Calu3 (cell line): ENCODE measurements at regions not wholly inside any gene's neighbourhood (a gene's known extent, or its start where the extent isn't known, plus 50 kb on each side); places are given as distances from the start of the nearest gene placed in this dataset.

ENCODE experiments used
- BruUV-seq: library from RNA; stranded (reverse); fragments of 400-500 nt; replicated peaks from 2 replicates; lab custom pipeline; 2021; lab: Mats Ljungman, UMichigan
- CTCF ChIA-PET: fragments of 300-600 bp; sonication (Branson Sonifier 250); formaldehyde crosslinking; loops from one replicate; lab custom pipeline; 2022; ENCODE audit warnings: antibody characterized with exemption; lab: Charles Lee
- DNase-seq: peaks from one replicate; pipeline ENCODE4 v3.0.0; 2022
- H3K27ac Mint-ChIP-seq: one replicate; pipeline ENCODE4 v1.8.0; 2022; ENCODE audit warnings: mixed read lengths; ENCODE audit not compliant: unreplicated experiment
- H3K27me3 Mint-ChIP-seq: one replicate; pipeline ENCODE4 v1.8.0; 2022; ENCODE audit warnings: mixed read lengths; ENCODE audit not compliant: unreplicated experiment
- H3K36me3 Mint-ChIP-seq: one replicate; pipeline ENCODE4 v1.8.0; 2022; ENCODE audit warnings: mild to moderate bottlenecking, moderate library complexity, mixed read lengths; ENCODE audit not compliant: insufficient read depth, unreplicated experiment
- H3K4me1 Mint-ChIP-seq: one replicate; pipeline ENCODE4 v1.8.0; 2022; ENCODE audit warnings: mild to moderate bottlenecking, low read depth, mixed read lengths; ENCODE audit not compliant: unreplicated experiment
- H3K4me3 Mint-ChIP-seq: one replicate; pipeline ENCODE4 v1.8.0; 2022; ENCODE audit warnings: mild to moderate bottlenecking, low read depth, moderate library complexity, mixed read lengths; ENCODE audit not compliant: unreplicated experiment
- H3K9me3 Mint-ChIP-seq: one replicate; pipeline ENCODE4 v1.8.0; 2022; ENCODE audit warnings: low read depth, mixed read lengths; ENCODE audit not compliant: unreplicated experiment
- intact Hi-C: fragments of 100-400 bp; cut with micrococcal nuclease; formaldehyde crosslinking; loops from one replicate; pipeline ENCODE4 v1.10.0; 2022; ENCODE audit not compliant: unreplicated experiment
- TF ChIP-seq, protein P1 (sequence below): fragments of 200-600 bp; IDR thresholded peaks from one replicate; pipeline ENCODE4 v1.8.0; 2022; ENCODE audit warnings: antibody characterized with exemption; ENCODE audit not compliant: unreplicated experiment

DNA sequence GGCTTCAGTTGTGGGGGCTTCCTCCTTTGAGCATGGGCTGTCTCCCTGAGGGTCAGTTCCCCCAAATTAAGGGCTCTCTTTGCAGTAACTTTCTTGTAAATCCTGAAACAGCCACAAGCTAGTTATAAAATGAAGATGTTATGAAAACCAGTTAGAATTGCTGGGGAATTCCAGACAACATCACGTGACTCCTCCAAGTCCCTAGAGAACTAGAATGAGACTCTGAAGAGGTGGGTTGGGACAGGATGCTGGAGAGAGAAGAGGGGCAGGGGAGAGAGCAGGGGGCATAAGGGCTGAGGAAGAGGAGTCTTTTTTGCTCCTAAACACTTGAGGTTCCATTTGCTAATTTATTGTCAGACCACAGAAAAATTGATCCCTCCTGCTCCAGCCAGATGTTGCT is 380.3 kb downstream of the DHX35 start:
- CTCF ChIA-PET, result no interaction called here
- no TSS peak for BruUV-seq
- Mint-ChIP-seq H3K4me3 (no peak overlapping the region), H3K36me3 (no peaks in the 10 kb centered on the region), H3K9me3 (peaks cover 12% of the 10 kb centered on the region), H3K27ac (no peak overlapping the region), H3K4me1 (no peaks in the 10 kb centered on the region), H3K27me3 (no peaks in the 10 kb centered on the region)
- DNase-seq, result no peak
- intact Hi-C loops, result no loop called here
- TF ChIP-seq, protein P1, sequence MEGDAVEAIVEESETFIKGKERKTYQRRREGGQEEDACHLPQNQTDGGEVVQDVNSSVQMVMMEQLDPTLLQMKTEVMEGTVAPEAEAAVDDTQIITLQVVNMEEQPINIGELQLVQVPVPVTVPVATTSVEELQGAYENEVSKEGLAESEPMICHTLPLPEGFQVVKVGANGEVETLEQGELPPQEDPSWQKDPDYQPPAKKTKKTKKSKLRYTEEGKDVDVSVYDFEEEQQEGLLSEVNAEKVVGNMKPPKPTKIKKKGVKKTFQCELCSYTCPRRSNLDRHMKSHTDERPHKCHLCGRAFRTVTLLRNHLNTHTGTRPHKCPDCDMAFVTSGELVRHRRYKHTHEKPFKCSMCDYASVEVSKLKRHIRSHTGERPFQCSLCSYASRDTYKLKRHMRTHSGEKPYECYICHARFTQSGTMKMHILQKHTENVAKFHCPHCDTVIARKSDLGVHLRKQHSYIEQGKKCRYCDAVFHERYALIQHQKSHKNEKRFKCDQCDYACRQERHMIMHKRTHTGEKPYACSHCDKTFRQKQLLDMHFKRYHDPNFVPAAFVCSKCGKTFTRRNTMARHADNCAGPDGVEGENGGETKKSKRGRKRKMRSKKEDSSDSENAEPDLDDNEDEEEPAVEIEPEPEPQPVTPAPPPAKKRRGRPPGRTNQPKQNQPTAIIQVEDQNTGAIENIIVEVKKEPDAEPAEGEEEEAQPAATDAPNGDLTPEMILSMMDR, result no peak

GRCh38 chr20:39338469-39339376 is 376.6 kb downstream of the DHX35 start:
- Mint-ChIP-seq H3K27me3 (peaks cover 19% of the 10 kb centered on the region), H3K9me3 (peaks cover 10% of the 10 kb centered on the region), H3K27ac (no peak overlapping the region), H3K36me3 (no peaks in the 10 kb centered on the region), H3K4me1 (no peaks in the 10 kb centered on the region), H3K4me3 (no peak overlapping the region)
- BruUV-seq, result no TSS peak
- intact Hi-C loops, result no loop called here
- no peak for DNase-seq
- TF ChIP-seq, protein P1, result no peak
- CTCF ChIA-PET, result no interaction called here

DNA sequence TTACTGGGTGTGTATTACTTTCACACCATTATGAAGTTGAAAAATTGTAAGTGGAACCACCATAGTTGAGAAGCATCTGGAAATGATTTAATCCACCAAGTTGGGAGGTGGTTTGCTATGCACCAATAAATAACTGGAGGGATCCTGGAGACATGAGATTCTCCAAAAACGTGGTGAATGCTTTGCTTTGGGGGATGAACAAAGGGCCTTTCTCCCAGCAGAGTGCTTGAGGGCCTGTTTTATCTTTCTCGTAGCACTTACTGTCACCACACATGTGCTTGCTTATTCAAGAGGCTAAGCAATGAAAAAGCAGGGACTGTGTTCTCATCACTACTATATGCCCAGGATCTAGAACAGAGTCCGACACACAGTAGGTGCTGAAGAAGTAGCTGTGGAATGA is 371.1 kb downstream of the DHX35 start:
- BruUV-seq, result no TSS peak
- no peak overlapping the region for H3K27ac Mint-ChIP-seq
- peaks cover 19% of the 10 kb centered on the region for H3K27me3 Mint-ChIP-seq
- H3K9me3 Mint-ChIP-seq, result no peaks in the 10 kb centered on the region
- CTCF ChIA-PET, result no interaction called here
- no peak for DNase-seq
- H3K36me3 Mint-ChIP-seq, result no peaks in the 10 kb centered on the region
- intact Hi-C loops, result no loop called here
- TF ChIP-seq, protein P1, result no peak
- H3K4me1 Mint-ChIP-seq, result no peaks in the 10 kb centered on the region
- H3K4me3 Mint-ChIP-seq, result no peak overlapping the region

DNA sequence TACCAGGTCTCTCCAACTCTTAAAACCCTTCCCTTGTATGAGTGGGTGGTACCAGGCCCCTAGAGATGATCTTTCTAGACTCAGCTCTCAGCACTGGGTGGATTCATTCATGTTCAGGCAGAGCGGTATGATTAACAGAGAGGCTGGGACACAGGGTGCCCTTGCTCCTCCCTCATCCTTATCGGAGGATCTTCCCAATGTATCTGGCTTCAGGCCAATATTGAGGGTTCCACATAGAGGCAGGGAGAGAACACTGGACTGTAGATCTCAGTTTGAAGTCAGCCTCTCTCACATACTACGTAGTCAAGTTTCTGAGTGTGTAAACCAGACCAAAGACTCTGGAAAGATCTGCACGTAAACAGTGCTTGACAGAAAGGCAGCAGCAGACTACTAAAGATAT is 366.2 kb downstream of the DHX35 start:
- no peaks in the 10 kb centered on the region for H3K9me3 Mint-ChIP-seq
- peaks cover 14% of the 10 kb centered on the region for H3K27me3 Mint-ChIP-seq
- intact Hi-C loops, result no loop called here
- TF ChIP-seq, protein P1, result no peak
- H3K36me3 Mint-ChIP-seq, result no peaks in the 10 kb centered on the region
- H3K4me1 Mint-ChIP-seq, result no peaks in the 10 kb centered on the region
- BruUV-seq, result no TSS peak
- no peak overlapping the region for H3K4me3 Mint-ChIP-seq
- no peak for DNase-seq
- no peak overlapping the region for H3K27ac Mint-ChIP-seq
- CTCF ChIA-PET, result no interaction called here
